ENCODE measurements at regions not wholly inside any gene's neighbourhood (a gene's known extent, or its start where the extent isn't known, plus 50 kb on each side); places are given as distances from the start of the nearest gene placed in this dataset.
"Not testable (repeated sequence)": the region's sequence is repeated elsewhere in the genome, so short reads cannot be mapped to it uniquely, and the experiment has no call there.

GRCh38 chr20:40004092-40004491 lies 684.9 kb downstream of the MAFB start:
- TF ChIP-seq CTCF (IDR thresholded peaks at IDR 0.05; ENCODE audit: low read depth, low read length, poor library complexity, severe bottlenecking); EZH2phosphoT487 (IDR thresholded peaks at IDR 0.05; ENCODE audit: borderline replicate concordance, low read length): not testable (repeated sequence)

Data from DOHH2 (cell line).